A549 (cell line): ENCODE measurements at regions not wholly inside any gene's neighbourhood (a gene's known extent, or its start where the extent isn't known, plus 50 kb on each side); places are given as distances from the start of the nearest gene placed in this dataset.

Source experiments
- HOXA7 ChIP-seq: fragments of 250-450 bp; sonication (Bioruptor Pico); IDR thresholded peaks from 2 replicates; pipeline ENCODE4 v1.5.0; 2020; ENCODE audit warnings: mild to moderate bottlenecking, moderate library complexity
- TF ChIP-seq, protein P1 (sequence below): fragments of >200 bp; sonication (Bioruptor Twin); formaldehyde crosslinking; IDR thresholded peaks from 3 replicates; pipeline ENCODE4 v1.5.1; 2016

DNA sequence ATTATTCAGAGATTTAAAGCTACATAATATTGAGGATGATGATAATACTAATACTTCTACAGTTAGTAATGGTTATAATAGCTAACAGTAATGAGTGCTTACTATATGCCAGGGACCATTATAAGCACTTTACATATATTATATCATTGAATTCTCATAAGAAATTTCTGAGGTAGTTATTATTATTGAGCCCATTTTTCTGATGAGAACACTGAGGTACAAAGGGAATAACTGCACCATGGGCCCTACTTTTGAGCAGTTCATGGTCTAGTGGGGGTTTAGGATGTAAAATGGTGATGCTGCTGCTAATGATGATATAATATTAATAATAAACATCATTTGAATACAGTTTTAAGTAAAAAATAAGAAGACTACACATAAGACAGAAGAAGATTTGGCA is 64.2 kb upstream of the SPDL1 start:
- no peak for TF ChIP-seq HOXA7 (CRISPR knock-in tag)
- TF ChIP-seq, protein P1, sequence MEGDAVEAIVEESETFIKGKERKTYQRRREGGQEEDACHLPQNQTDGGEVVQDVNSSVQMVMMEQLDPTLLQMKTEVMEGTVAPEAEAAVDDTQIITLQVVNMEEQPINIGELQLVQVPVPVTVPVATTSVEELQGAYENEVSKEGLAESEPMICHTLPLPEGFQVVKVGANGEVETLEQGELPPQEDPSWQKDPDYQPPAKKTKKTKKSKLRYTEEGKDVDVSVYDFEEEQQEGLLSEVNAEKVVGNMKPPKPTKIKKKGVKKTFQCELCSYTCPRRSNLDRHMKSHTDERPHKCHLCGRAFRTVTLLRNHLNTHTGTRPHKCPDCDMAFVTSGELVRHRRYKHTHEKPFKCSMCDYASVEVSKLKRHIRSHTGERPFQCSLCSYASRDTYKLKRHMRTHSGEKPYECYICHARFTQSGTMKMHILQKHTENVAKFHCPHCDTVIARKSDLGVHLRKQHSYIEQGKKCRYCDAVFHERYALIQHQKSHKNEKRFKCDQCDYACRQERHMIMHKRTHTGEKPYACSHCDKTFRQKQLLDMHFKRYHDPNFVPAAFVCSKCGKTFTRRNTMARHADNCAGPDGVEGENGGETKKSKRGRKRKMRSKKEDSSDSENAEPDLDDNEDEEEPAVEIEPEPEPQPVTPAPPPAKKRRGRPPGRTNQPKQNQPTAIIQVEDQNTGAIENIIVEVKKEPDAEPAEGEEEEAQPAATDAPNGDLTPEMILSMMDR = no peak
